NT2/D1 (cell line): ENCODE measurements at regions not wholly inside any gene's neighbourhood (a gene's known extent, or its start where the extent isn't known, plus 50 kb on each side); places are given as distances from the start of the nearest gene placed in this dataset.

Experiments used
- SUZ12 ChIP-seq: IDR thresholded peaks from 2 replicates; pipeline ENCODE4 v1.6.1; 2011; ENCODE audit not compliant: insufficient read length, insufficient read depth; ENCODE audit errors: extremely low read depth
- YY1 ChIP-seq: IDR thresholded peaks from 2 replicates; pipeline ENCODE4 v1.6.1; 2011; ENCODE audit not compliant: insufficient read length, insufficient read depth
- ZNF274 ChIP-seq: IDR thresholded peaks from 2 replicates; pipeline ENCODE4 v1.6.1; 2011; ENCODE audit warnings: mild to moderate bottlenecking, low read depth, low read length

DNA sequence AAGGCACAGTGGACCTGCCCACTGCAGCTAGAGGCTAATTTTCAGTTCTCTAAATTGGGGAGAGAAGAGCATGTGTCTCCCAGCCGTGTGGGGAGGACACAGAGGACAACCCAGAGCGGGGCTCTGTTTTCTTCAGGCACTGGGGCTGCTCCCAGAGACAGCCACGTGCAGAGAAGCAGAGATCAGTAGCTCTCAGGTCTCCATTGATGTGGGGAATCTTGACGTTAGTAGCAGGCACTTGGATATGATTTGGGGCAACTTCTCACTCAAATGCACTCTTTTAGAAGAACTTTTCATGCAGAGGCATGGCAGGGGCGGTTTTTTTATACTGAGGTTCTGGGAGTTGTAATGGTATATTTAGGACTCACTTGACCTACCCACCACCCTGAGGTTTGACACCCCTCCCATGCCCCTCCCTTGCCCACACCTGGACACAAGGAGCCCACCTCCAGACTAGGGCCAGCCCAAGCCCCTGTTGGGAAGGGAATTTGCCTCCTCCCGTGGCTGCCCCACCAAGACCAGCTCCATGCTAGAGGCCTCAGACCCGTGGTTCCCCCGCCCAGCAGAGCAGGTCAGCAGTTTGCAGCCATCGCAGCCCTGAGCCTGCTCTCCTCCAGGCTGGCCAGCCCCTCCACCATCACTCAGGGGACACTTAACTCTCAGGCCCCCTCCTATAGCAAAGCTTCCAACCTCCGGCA is 94.2 kb upstream of the RTL6 start:
- TF ChIP-seq YY1 (no peak), SUZ12 (no peak), ZNF274 (no peak)
